Body of pancreas (tissue), 4 donors: ENCODE measurements at regions not wholly inside any gene's neighbourhood (a gene's known extent, or its start where the extent isn't known, plus 50 kb on each side); places are given as distances from the start of the nearest gene placed in this dataset.

Experiments
- ATAC-seq: fragments of 150-250 bp; one replicate; pipeline ENCODE4 v1.9.1; 2016
- DNase-seq, 4 donors: peaks; one replicate each; pipeline ENCODE4 v3.0.0-alpha.2; 2019
- H3K27ac ChIP-seq, 4 donors: fragments of 200-600 bp; sonication (generic); 1 replicate in 3 of 4; 2 replicates in 1 of 4; pipeline versions ENCODE4 v1.5.1 to v1.6.1; 2016 to 2019; ENCODE audit warnings: mild to moderate bottlenecking in 1 of 4, mixed read lengths in 1 of 4, moderate library complexity in 1 of 4
- H3K27me3 ChIP-seq, 2 donors: fragments of 200-600 bp; sonication (generic); one replicate each; pipeline ENCODE4 v1.6.0; 2016; ENCODE audit warnings: mild to moderate bottlenecking in 1 of 2
- H3K36me3 ChIP-seq, 2 donors: fragments of 200-600 bp; sonication (generic); replicated peaks in 1 of 2; 2 replicates each; pipeline ENCODE4 v1.5.1; 2016; ENCODE audit warnings: low read depth in 2 of 2; ENCODE audit not compliant: insufficient read depth in 1 of 2
- H3K4me1 ChIP-seq: fragments of 200-600 bp; sonication (generic); one replicate; pipeline ENCODE4 v1.6.0; 2016
- H3K4me3 ChIP-seq, 2 donors: fragments of 200-600 bp; sonication (generic); 1 replicate in 1 of 2; 2 replicates in 1 of 2; pipeline ENCODE4 v1.5.1; 2016 to 2019
- H3K9me3 ChIP-seq, 3 donors: fragments of 200-600 bp; sonication (generic); 1 replicate in 2 of 3; 2 replicates in 1 of 3; pipeline ENCODE4 v1.5.1; 2016
- POLR2A ChIP-seq, 3 donors: fragments of 450-650 bp; IDR thresholded peaks; one replicate each; pipeline ENCODE4 v1.6.1; 2016; ENCODE audit warnings: antibody characterized with exemption in 3 of 3, mild to moderate bottlenecking in 2 of 3
- WGBS, 2 donors: methylation state at CpG; one replicate each; pipeline ENCODE4 v1.1.5; 2017; 5-methylcytosine and 5-hydroxymethylcytosine counted together
- intact Hi-C: fragments of 100-400 bp; cut with DNase I; formaldehyde crosslinking; loops from one replicate; pipeline ENCODE4 v1.15.1; 2023
- TF ChIP-seq, protein P1 (sequence below), 7 experiments: fragments of 450-650 bp in 4 of 7; fragments of 200-600 bp in 3 of 7; sonication (generic) in 3 of 7; IDR thresholded peaks; one replicate each; pipeline ENCODE4 v1.5.1; 2016 to 2019; ENCODE audit warnings: antibody characterized with exemption in 7 of 7

DNA sequence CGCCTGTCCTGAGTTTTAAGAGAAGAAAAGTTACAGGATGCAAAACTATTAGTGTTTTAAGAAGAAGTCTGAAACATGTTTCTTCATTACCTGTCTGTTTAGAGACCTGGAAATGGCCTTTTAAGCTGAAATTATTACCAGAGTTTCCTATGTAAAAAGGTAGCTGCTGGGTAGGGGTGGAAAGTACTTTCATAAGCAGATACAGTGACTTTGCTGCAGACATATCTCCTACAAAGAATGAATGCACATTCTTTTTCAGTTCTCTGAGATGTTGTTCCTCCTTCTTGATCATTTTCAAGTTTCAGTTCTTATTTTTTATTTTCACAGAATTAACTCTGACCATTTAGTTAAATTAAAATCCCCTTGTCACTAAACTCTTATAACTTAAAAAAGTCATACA lies 1329.6 kb downstream of the KCNT2 start:
- intact Hi-C loops, result no loop called here
- Histone ChIP-seq H3K4me3 (no peak overlapping the region), H3K4me1 (no peaks in the 10 kb centered on the region), H3K27me3 (no peaks in the 10 kb centered on the region), H3K27ac (no peak overlapping the region), H3K9me3 (no peaks in the 10 kb centered on the region), H3K36me3 (no peaks in the 10 kb centered on the region)
- no peak for DNase-seq
- WGBS, 2 donors, result 33 to 40% methylated on average over 1 of the region's 1 CpG
- no peak for ATAC-seq
- no peak for TF ChIP-seq POLR2A (IDR thresholded peaks at IDR 0.05)
- TF ChIP-seq, protein P1, sequence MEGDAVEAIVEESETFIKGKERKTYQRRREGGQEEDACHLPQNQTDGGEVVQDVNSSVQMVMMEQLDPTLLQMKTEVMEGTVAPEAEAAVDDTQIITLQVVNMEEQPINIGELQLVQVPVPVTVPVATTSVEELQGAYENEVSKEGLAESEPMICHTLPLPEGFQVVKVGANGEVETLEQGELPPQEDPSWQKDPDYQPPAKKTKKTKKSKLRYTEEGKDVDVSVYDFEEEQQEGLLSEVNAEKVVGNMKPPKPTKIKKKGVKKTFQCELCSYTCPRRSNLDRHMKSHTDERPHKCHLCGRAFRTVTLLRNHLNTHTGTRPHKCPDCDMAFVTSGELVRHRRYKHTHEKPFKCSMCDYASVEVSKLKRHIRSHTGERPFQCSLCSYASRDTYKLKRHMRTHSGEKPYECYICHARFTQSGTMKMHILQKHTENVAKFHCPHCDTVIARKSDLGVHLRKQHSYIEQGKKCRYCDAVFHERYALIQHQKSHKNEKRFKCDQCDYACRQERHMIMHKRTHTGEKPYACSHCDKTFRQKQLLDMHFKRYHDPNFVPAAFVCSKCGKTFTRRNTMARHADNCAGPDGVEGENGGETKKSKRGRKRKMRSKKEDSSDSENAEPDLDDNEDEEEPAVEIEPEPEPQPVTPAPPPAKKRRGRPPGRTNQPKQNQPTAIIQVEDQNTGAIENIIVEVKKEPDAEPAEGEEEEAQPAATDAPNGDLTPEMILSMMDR (IDR thresholded peaks at IDR 0.05), result no peak

GRCh38 chr1:195275710-195276109 lies 1332.5 kb downstream of the KCNT2 start:
- TF ChIP-seq, protein P1 (IDR thresholded peaks at IDR 0.05), result no peak
- TF ChIP-seq POLR2A (IDR thresholded peaks at IDR 0.05), result no peak
- Histone ChIP-seq H3K27ac (no peak overlapping the region), H3K27me3 (no peaks in the 10 kb centered on the region), H3K4me3 (no peak overlapping the region), H3K36me3 (no peaks in the 10 kb centered on the region), H3K9me3 (no peaks in the 10 kb centered on the region), H3K4me1 (no peaks in the 10 kb centered on the region)
- intact Hi-C loops, result no loop called here
- DNase-seq (no peak), ATAC-seq (no peak)
- WGBS, 2 donors, result 39 to 42% methylated on average over 2 of the region's 2 CpGs

DNA sequence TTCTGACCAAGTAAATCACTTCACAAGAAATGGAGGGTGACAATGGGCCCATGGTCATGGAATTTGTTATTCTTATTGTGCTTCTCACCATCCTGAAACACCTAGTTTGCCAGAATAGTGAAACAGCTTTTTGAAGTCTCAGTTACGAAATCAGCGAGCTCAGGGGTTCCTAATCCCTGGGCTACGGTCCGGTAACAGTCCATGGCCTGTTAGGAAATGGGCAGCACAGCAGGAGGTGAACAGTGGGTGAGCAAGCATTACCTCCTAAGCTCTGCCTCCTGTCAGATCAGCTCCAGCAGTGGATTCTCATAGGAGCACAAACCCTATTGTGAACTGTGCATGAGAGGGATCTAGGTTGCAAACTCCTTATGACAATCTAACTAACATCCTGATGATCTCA lies 1356.3 kb downstream of the KCNT2 start:
- 70 to 74% methylated on average over 4 of the region's 4 CpGs for WGBS, 2 donors
- no peak overlapping the region for H3K4me3 ChIP-seq
- no peaks in the 10 kb centered on the region for H3K36me3 ChIP-seq
- ATAC-seq (no peak), DNase-seq (no peak)
- intact Hi-C loops, result no loop called here
- TF ChIP-seq, protein P1 (IDR thresholded peaks at IDR 0.05), result no peak
- TF ChIP-seq POLR2A (IDR thresholded peaks at IDR 0.05), result no peak
- H3K27me3 ChIP-seq, result no peaks in the 10 kb centered on the region
- no peak overlapping the region for H3K27ac ChIP-seq
- no peaks in the 10 kb centered on the region for H3K4me1 ChIP-seq
- no peaks in the 10 kb centered on the region for H3K9me3 ChIP-seq

DNA sequence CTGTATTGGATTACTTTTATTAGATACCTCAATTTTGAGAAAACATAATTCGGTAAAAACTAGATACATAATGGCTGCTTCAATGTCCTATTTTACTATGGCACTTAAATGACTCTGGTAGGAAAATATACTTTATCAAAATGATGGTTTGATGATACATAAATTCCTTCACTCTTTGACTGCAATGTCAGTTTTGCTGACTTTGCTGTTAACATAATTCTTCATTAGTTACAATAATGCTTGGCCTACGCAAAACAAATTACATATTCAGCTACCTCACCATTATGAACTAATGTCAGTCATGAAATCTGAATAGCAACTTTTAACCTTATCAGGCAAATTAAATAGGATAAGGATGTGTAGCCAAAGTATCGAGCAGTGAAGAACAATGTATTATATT lies 1364.7 kb downstream of the KCNT2 start:
- TF ChIP-seq POLR2A (IDR thresholded peaks at IDR 0.05), result no peak
- TF ChIP-seq, protein P1 (IDR thresholded peaks at IDR 0.05), result no peak

DNA sequence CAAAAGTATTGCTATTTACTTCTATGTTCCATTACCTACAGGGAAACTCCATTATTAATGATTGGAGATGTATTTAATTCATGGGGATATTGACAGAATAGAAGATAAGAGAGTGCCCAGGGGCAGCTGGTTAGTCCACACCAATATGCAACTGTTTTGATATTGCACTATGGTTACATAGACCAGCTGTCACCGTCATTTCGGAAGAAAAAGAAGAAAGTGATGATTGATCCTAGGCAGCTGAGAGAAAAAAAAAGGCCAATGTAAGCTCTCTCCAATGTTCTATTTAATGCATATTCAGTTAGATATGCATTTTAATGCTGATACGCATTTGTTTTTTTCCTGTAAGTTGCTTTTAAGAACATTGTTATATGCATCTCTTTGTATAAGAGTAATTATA lies 1367.2 kb downstream of the KCNT2 start:
- no peak for ATAC-seq
- Histone ChIP-seq H3K27me3 (no peaks in the 10 kb centered on the region), H3K4me3 (no peak overlapping the region), H3K27ac (no peak overlapping the region), H3K9me3 (peaks cover 0 to 7% (median 0%) of the 10 kb centered on the region in 3 donors), H3K4me1 (no peaks in the 10 kb centered on the region), H3K36me3 (no peaks in the 10 kb centered on the region)
- 46 to 75% methylated on average over 3 of the region's 3 CpGs for WGBS, 2 donors
- intact Hi-C loops, result no loop called here
- no peak for TF ChIP-seq POLR2A (IDR thresholded peaks at IDR 0.05)
- TF ChIP-seq, protein P1 (IDR thresholded peaks at IDR 0.05), result no peak
- no peak for DNase-seq

More for the DNA sequence above, 1364.7 kb downstream of the KCNT2 start:
- H3K27me3 ChIP-seq, result no peaks in the 10 kb centered on the region
- no peak overlapping the region for H3K27ac ChIP-seq
- H3K36me3 ChIP-seq, result no peaks in the 10 kb centered on the region
- DNase-seq, result no peak
- H3K9me3 ChIP-seq, result no peaks in the 10 kb centered on the region
- 86 to 88% methylated on average over 3 of the region's 3 CpGs for WGBS, 2 donors
- H3K4me3 ChIP-seq, result no peak overlapping the region
- intact Hi-C loops, result no loop called here
- H3K4me1 ChIP-seq, result no peaks in the 10 kb centered on the region
- ATAC-seq, result no peak
